ENCODE measurements at regions not wholly inside any gene's neighbourhood (a gene's known extent, or its start where the extent isn't known, plus 50 kb on each side); places are given as distances from the start of the nearest gene placed in this dataset.

GRCh38 chr22:49372530-49373288 is 455.0 kb downstream of the BRD1 start:
- Histone ChIP-seq H2AK5ac (ENCODE audit: low read depth, low read length) (no peak overlapping the region), H2BK120ac (ENCODE audit: low read depth, low read length) (no peak overlapping the region), H3K27me3 (ENCODE audit: control insufficient read depth, insufficient read depth, low read length) (no peaks in the 10 kb centered on the region), H3K79me1 (ENCODE audit: low read depth in 1 of 2, low read length in 2 of 2) (no peaks in the 10 kb centered on the region), H3K9me3 (ENCODE audit: control insufficient read depth, insufficient read depth, low read length) (peaks cover 59% of the 10 kb centered on the region), H3K36me3 (ENCODE audit: control insufficient read depth, insufficient read depth, low read length) (no peaks in the 10 kb centered on the region), H3K4me2 (ENCODE audit: low read depth, low read length) (no peak overlapping the region), H3K14ac (replicated peaks; ENCODE audit: low read depth, low read length) (no peak overlapping the region), H3K9me1 (ENCODE audit: insufficient read depth, low read length) (no peaks in the 10 kb centered on the region), H2BK5ac (ENCODE audit: low read depth, low read length, poor library complexity, severe bottlenecking) (no peak overlapping the region), H4K8ac (ENCODE audit: low read depth in 2 of 2, low read length in 2 of 2) (no peak overlapping the region), H3K9ac (ENCODE audit: low read depth, low read length) (no peak overlapping the region), H3K23ac (ENCODE audit: low read depth, low read length) (no peak overlapping the region), H2BK15ac (ENCODE audit: low read depth, low read length) (no peak overlapping the region), H3K18ac (ENCODE audit: low read depth, low read length) (no peak overlapping the region), H4K5ac (ENCODE audit: low read depth, low read length) (no peak overlapping the region), H2BK20ac (ENCODE audit: low read depth, low read length) (no peak overlapping the region), H3K4me1 (ENCODE audit: control insufficient read depth, insufficient read depth, low read length) (no peaks in the 10 kb centered on the region), H3K4me3 (ENCODE audit: insufficient read depth, low read depth, low read length) (no peak overlapping the region), H4K91ac (ENCODE audit: insufficient read depth, low read depth, low read length) (no peak overlapping the region), H3K56ac (ENCODE audit: extremely low read depth, insufficient read depth, low read length) (no peak overlapping the region), H4K20me1 (ENCODE audit: insufficient read depth, low read length) (no peaks in the 10 kb centered on the region), H3K27ac (ENCODE audit: insufficient read depth, low read length) (no peak overlapping the region), H2AK9ac (replicated peaks; ENCODE audit: low read depth, low read length, poor library complexity) (no peak overlapping the region), H3K4ac (ENCODE audit: low read depth, low read length) (no peak overlapping the region), H2AFZ (replicated peaks; ENCODE audit: low read length, poor library complexity) (no peak overlapping the region)
- ATAC-seq (ENCODE audit: low read depth) (no peak), DNase-seq (no peak)
- intact Hi-C loops (cut with micrococcal nuclease), result no loop called here
- no TSS peak for BruUV-seq (replicated peaks)
- ChIA-PET POLR2A (ENCODE audit: unreplicated experiment) (no interaction called here), CTCF (no interaction called here)
- WGBS, 2 experiments (ENCODE audit: extremely low coverage in 2 of 2, insufficient read length in 1 of 2), result 61% methylated on average over 5 of the region's 20 CpGs; no CpG with 5 or more reads in 1 of the 2 experiments
- in situ Hi-C loops (cut with MboI; ENCODE audit: low sequenced_read_pairs), result no loop called here
- TF ChIP-seq ELK1 (IDR thresholded peaks at IDR 0.05; ENCODE audit: borderline replicate concordance, low read depth, low read length) (no peak), MAFK (IDR thresholded peaks at IDR 0.05; ENCODE audit: low read depth, low read length) (no peak)
- dilution Hi-C loops (cut with HindIII; ENCODE audit: low sequenced_read_pairs, unreplicated experiment), result no loop called here

Measured in IMR-90 (cell line).